ENCODE measurements at regions not wholly inside any gene's neighbourhood (a gene's known extent, or its start where the extent isn't known, plus 50 kb on each side); places are given as distances from the start of the nearest gene placed in this dataset.

DNA sequence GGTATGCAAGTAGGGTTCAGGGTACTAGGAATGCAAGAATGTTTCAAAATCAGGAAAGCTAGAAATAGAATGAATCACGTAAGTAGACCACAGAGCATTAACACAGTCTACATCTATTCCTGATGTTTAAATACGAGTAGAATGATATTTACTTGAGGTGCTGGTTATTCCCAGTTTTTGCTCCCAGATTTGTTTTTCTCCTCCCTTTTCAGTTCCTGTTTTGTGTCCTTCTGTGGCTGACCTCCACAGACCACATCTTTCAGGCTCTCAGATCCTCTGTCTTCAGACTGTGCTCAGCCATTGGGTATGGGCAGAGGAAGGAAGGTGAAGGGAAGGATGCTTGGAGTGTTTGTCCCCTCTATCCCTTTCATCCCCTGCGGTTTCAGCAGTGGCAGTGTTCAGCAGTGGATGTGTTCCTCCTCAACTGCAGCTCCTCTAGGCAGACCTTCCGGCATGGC is 276.6 kb downstream of the ZNF621 start:
- Histone ChIP-seq H3K23me2 (ENCODE audit: low read depth, low read length) (no peaks in the 10 kb centered on the region), H3K56ac (replicated peaks; ENCODE audit: insufficient read length, low read depth, low read length) (no peak overlapping the region), H4K20me1 (replicated peaks in 1 of 2; ENCODE audit: control insufficient read depth in 1 of 2, insufficient read depth in 2 of 2, low read length in 2 of 2) (no peaks in the 10 kb centered on the region), H3K23ac (ENCODE audit: insufficient read length) (no peak overlapping the region), H2BK5ac (ENCODE audit: low read depth, low read length) (no peak overlapping the region), H4K91ac (replicated peaks; ENCODE audit: insufficient read length, low read length) (no peak overlapping the region), H2AFZ (ENCODE audit: low read length) (peak overlapping the region; percentile 99), H3K4me3 (ENCODE audit: extremely low read depth in 1 of 4, insufficient read depth in 2 of 4, low read depth in 3 of 4, low read length in 4 of 4) (no peak overlapping the region), H3K4ac (replicated peaks; ENCODE audit: insufficient read length, low read depth, low read length) (no peak overlapping the region), H4K8ac (ENCODE audit: extremely low read depth, insufficient read depth, low read length) (no peak overlapping the region), H2BK120ac (replicated peaks; ENCODE audit: low read depth, low read length) (no peak overlapping the region), H2BK12ac (ENCODE audit: low read depth, low read length) (no peak overlapping the region; the same call in 1 of the 2 replicates), H3K4me1 (replicated peaks in 1 of 4; ENCODE audit: control insufficient read depth in 3 of 4, insufficient read depth in 4 of 4, low read length in 3 of 4) (peaks cover 0 to 2% (median 0%) of the 10 kb centered on the region in 4 experiments; a peak in 1 of 7 replicates), H3K14ac (ENCODE audit: insufficient read length) (no peak overlapping the region), H3K27ac (ENCODE audit: low read depth, low read length) (no peak overlapping the region), H3K79me1 (ENCODE audit: low read depth, low read length) (no peaks in the 10 kb centered on the region), H3K18ac (ENCODE audit: extremely low read depth, low read length) (no peak overlapping the region), H2AK5ac (ENCODE audit: low read depth, low read length) (no peak overlapping the region), H4K5ac (ENCODE audit: insufficient read length, low read depth, low read length) (no peak overlapping the region), H3K9me3 (ENCODE audit: insufficient read depth in 2 of 2, low read depth in 1 of 2, low read length in 1 of 2) (no peaks in the 10 kb centered on the region), H3K4me2 (ENCODE audit: insufficient read depth in 1 of 2, low read depth in 2 of 2, low read length in 2 of 2) (no peak overlapping the region), H3K36me3 (ENCODE audit: control insufficient read depth in 2 of 4, insufficient read depth in 4 of 4, low read length in 3 of 4) (no peaks in the 10 kb centered on the region), H3K79me2 (ENCODE audit: control insufficient read depth in 1 of 2, insufficient read depth in 2 of 2, low read length in 2 of 2) (no peaks in the 10 kb centered on the region), H3K9ac (replicated peaks in 1 of 4; ENCODE audit: extremely low read depth in 1 of 4, low read depth in 3 of 4, low read length in 3 of 4) (no peak overlapping the region), H3K27me3 (replicated peaks in 1 of 4; ENCODE audit: control insufficient read depth in 3 of 4, extremely low read depth in 1 of 4, insufficient read depth in 3 of 4, low read length in 3 of 4) (no peaks in the 10 kb centered on the region), H2BK15ac (ENCODE audit: low read length) (no peak overlapping the region), H2BK20ac (ENCODE audit: low read length) (no peak overlapping the region)
- ChIA-PET CTCF (ENCODE audit: partially characterized antibody) (interaction anchor here (1.4 kb wide), 1 partner anchor 384 kb away, joined by 3 read pairs; no protein-coding TSS in a partner anchor), POLR2A (ENCODE audit: partially characterized antibody) (no interaction called here)
- WGBS, 2 experiments (ENCODE audit: extremely low coverage in 1 of 2, insufficient coverage in 1 of 2, insufficient read length in 1 of 2, insufficient replicate concordance in 2 of 2, low coverage in 1 of 2, low lambda C conversion rate in 2 of 2, missing lambda C conversion rate in 1 of 2): 86% methylated on average over 4 of the region's 4 CpGs; no CpG with 5 or more reads in 1 of the 2 experiments
- no peak for FAIRE-seq
- DNase-seq (ENCODE audit: low read depth in 1 of 2, low spot score in 2 of 2): no peak
- no peak for TF ChIP-seq EP300 (IDR thresholded peaks at IDR 0.05; ENCODE audit: borderline replicate concordance in 1 of 2, low read depth in 2 of 2, low read length in 2 of 2)
